OCI-LY3 (cell line): ENCODE measurements at regions not wholly inside any gene's neighbourhood (a gene's known extent, or its start where the extent isn't known, plus 50 kb on each side); places are given as distances from the start of the nearest gene placed in this dataset.

Source experiments
- H2AFZ ChIP-seq: fragments of 200-600, 300-600 bp; shearing (Covaris generic); 2 replicates; pipeline ENCODE4 v1.6.0; 2014; ENCODE audit warnings: antibody characterized with exemption, low read depth, low read length
- H3K27ac ChIP-seq: fragments of 200-600, 300-600 bp; sonication (generic); 2 replicates; pipeline ENCODE4 v1.5.1; 2014; ENCODE audit warnings: mild to moderate bottlenecking, low read length, moderate library complexity, mixed read lengths
- H3K27me3 ChIP-seq: fragments of 200-600, 300-600 bp; sonication (generic); 2 replicates; pipeline ENCODE4 v1.6.1; 2014; ENCODE audit warnings: low read depth, low read length, mixed read lengths
- H3K36me3 ChIP-seq: fragments of 200-600, 300-600 bp; sonication (generic); replicated peaks from 2 replicates; pipeline ENCODE3; 2014; ENCODE audit warnings: low read depth, low read length, mixed read lengths
- H3K4me1 ChIP-seq: fragments of 300-600, 200-600 bp; sonication (generic); 2 replicates; pipeline ENCODE4 v1.6.1; 2014; ENCODE audit warnings: low read length, mixed read lengths
- H3K4me2 ChIP-seq: fragments of 200-600, 300-600 bp; sonication (generic); 2 replicates; pipeline ENCODE4 v1.6.1; 2014; ENCODE audit warnings: low read length, mixed read lengths
- H3K4me3 ChIP-seq: fragments of 300-600, 200-600 bp; sonication (generic); 2 replicates; pipeline ENCODE4 v1.5.1; 2014; ENCODE audit warnings: antibody characterized with exemption, mild to moderate bottlenecking, low read length, moderate library complexity
- H3K79me2 ChIP-seq: fragments of 300-600, 200-600 bp; shearing (Covaris generic); 2 replicates; pipeline ENCODE4 v1.6.1; 2014; ENCODE audit warnings: mild to moderate bottlenecking, low read length, mixed read lengths
- H3K9ac ChIP-seq: fragments of 300-600, 200-600 bp; shearing (Covaris generic); 2 replicates; pipeline ENCODE4 v1.6.0; 2014; ENCODE audit warnings: mild to moderate bottlenecking, low read length, moderate library complexity
- H3K9me3 ChIP-seq: fragments of 200-600, 300-600 bp; shearing (Covaris generic); 2 replicates; pipeline ENCODE4 v1.6.1; 2014; ENCODE audit warnings: low read length, mixed read lengths; ENCODE audit not compliant: insufficient read depth
- H4K20me1 ChIP-seq: fragments of 200-600, 300-600 bp; sonication (generic); 2 replicates; pipeline ENCODE4 v1.6.1; 2016; ENCODE audit warnings: low read length, mixed read lengths; ENCODE audit not compliant: insufficient read depth
- EZH2phosphoT487 ChIP-seq: fragments of 200-600 bp; shearing (Covaris generic); IDR thresholded peaks from 2 replicates; pipeline ENCODE4 v1.6.1; 2018; ENCODE audit warnings: antibody characterized with exemption, mixed run types, low read depth
- TF ChIP-seq, protein P1 (sequence below): fragments of 200-600, 300-600 bp; sonication (generic); IDR thresholded peaks from 2 replicates; pipeline ENCODE4 v1.5.1; 2014; ENCODE audit warnings: antibody characterized with exemption, low read length, low read depth

DNA sequence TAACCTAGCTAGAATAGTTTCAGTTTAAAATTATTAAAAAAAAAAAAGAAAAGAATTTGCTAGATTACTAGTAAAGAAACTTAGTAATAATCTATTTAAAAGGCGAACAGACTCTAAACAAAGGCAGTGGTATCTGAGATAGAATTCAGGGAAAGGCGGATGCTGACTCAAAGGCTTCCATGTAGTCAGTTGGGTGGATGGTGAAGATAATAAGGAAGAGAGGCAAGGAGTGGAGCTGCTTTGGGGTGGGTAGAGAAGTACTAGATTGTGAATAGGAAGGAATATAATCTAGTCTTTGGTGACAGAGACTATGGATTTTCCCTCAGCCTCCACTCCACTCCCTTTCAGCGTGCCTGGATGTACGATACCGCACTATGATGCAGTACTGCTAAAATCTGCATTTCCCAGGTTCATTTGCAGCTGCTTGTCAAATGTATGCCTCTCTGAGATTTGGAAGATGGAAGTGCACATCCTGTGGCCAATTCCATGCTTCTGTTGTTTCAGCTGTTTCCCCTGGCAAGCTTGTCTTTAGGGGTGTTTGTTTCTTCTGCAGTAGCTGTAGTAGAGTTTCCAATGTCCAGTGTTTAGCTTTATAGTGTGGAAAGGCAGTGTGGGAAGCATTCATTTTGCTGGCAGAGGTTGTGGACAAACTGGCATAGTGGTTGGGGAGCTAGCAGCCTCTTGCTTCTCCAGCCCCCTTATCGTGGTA lies 184.6 kb upstream of the NRIP1 start:
- H3K9me3 ChIP-seq: no peaks in the 10 kb centered on the region
- TF ChIP-seq, protein P1, sequence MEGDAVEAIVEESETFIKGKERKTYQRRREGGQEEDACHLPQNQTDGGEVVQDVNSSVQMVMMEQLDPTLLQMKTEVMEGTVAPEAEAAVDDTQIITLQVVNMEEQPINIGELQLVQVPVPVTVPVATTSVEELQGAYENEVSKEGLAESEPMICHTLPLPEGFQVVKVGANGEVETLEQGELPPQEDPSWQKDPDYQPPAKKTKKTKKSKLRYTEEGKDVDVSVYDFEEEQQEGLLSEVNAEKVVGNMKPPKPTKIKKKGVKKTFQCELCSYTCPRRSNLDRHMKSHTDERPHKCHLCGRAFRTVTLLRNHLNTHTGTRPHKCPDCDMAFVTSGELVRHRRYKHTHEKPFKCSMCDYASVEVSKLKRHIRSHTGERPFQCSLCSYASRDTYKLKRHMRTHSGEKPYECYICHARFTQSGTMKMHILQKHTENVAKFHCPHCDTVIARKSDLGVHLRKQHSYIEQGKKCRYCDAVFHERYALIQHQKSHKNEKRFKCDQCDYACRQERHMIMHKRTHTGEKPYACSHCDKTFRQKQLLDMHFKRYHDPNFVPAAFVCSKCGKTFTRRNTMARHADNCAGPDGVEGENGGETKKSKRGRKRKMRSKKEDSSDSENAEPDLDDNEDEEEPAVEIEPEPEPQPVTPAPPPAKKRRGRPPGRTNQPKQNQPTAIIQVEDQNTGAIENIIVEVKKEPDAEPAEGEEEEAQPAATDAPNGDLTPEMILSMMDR: no peak
- TF ChIP-seq EZH2phosphoT487: no peak
- no peaks in the 10 kb centered on the region for H3K36me3 ChIP-seq
- no peak overlapping the region for H3K4me2 ChIP-seq
- no peaks in the 10 kb centered on the region for H4K20me1 ChIP-seq
- no peak overlapping the region for H3K4me3 ChIP-seq
- no peaks in the 10 kb centered on the region for H3K4me1 ChIP-seq
- no peak overlapping the region for H2AFZ ChIP-seq
- H3K79me2 ChIP-seq: no peaks in the 10 kb centered on the region
- H3K9ac ChIP-seq: no peak overlapping the region
- H3K27ac ChIP-seq: no peak overlapping the region
- no peaks in the 10 kb centered on the region for H3K27me3 ChIP-seq

DNA sequence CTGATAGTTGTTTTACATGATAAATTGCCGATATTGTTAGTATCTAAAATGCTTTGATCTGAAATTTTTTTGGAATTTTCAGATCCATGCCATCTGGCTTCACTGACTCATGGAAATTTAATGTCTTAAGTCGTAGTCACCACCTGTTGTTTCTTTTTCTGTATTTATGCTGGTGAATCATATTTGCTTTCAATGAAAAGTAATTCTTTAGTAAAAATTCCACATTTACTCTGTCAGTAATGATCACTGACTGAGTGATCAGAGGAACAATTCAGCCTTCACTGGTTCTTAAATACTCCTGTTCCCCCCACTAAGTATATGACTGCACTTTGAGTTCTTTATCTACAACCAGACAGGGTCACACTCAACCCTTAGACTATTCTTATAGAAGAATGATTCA lies 185.6 kb upstream of the NRIP1 start:
- H3K27ac ChIP-seq: no peak overlapping the region
- no peak overlapping the region for H3K4me3 ChIP-seq
- no peaks in the 10 kb centered on the region for H3K27me3 ChIP-seq
- no peaks in the 10 kb centered on the region for H3K36me3 ChIP-seq
- H3K4me2 ChIP-seq: no peak overlapping the region
- H3K9ac ChIP-seq: no peak overlapping the region
- no peaks in the 10 kb centered on the region for H3K4me1 ChIP-seq
- no peaks in the 10 kb centered on the region for H3K9me3 ChIP-seq
- no peaks in the 10 kb centered on the region for H3K79me2 ChIP-seq
- no peak overlapping the region for H2AFZ ChIP-seq
- no peaks in the 10 kb centered on the region for H4K20me1 ChIP-seq
- TF ChIP-seq, protein P1: no peak
- TF ChIP-seq EZH2phosphoT487: no peak

DNA sequence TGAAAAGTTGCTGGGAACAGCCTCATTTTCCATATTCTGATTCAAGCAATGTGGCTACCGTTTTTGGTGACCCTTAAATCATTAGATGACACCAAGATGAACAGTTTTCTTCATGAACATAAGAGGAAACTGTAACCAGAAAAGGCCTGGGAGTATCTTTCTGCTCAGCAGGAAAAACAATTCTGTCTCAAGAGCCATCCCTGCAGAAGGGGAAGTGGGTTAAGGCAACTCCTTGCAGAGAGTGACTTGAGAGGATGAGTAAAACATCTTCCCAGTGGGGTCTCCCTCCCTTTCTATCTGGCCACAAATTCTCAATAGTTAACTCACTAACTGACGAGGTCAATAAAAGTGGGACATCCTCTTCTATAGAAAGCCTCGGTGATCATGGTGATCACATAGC lies 187.6 kb upstream of the NRIP1 start:
- Histone ChIP-seq H3K27me3 (no peaks in the 10 kb centered on the region), H3K4me3 (no peak overlapping the region), H3K27ac (no peak overlapping the region), H2AFZ (no peak overlapping the region), H3K36me3 (no peaks in the 10 kb centered on the region), H3K9me3 (no peaks in the 10 kb centered on the region), H3K79me2 (no peaks in the 10 kb centered on the region), H3K4me2 (no peak overlapping the region), H3K4me1 (no peaks in the 10 kb centered on the region), H3K9ac (no peak overlapping the region), H4K20me1 (no peaks in the 10 kb centered on the region)
- TF ChIP-seq, protein P1: no peak
- TF ChIP-seq EZH2phosphoT487: no peak

DNA sequence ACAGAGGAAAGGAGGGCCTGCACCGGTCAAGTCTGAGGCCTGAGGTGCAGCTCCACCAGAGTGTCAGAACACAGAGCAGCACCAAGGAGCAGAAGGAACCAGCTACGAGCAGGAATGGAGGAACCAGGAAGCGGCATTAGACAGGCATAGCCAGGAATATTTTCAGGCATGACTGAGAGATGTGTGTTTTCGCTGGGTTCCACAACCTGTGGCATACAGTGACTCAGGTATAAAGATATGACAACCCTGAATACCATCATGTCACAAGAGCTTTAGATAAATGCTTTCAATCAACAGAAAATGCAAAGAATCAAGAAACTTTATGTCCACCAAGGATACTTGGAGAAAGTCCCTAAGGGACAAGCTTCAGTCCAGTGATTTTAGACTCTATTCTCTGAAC lies 189.3 kb upstream of the NRIP1 start:
- Histone ChIP-seq H3K4me3 (no peak overlapping the region), H2AFZ (no peak overlapping the region), H4K20me1 (no peaks in the 10 kb centered on the region), H3K9me3 (no peaks in the 10 kb centered on the region), H3K27ac (no peak overlapping the region), H3K9ac (no peak overlapping the region), H3K27me3 (no peaks in the 10 kb centered on the region), H3K79me2 (no peaks in the 10 kb centered on the region), H3K4me2 (no peak overlapping the region), H3K4me1 (no peaks in the 10 kb centered on the region), H3K36me3 (no peaks in the 10 kb centered on the region)
- TF ChIP-seq EZH2phosphoT487: no peak
- TF ChIP-seq, protein P1: no peak
